ENCODE measurements at regions not wholly inside any gene's neighbourhood (a gene's known extent, or its start where the extent isn't known, plus 50 kb on each side); places are given as distances from the start of the nearest gene placed in this dataset.
"Not testable (repeated sequence)": the region's sequence is repeated elsewhere in the genome, so short reads cannot be mapped to it uniquely, and the experiment has no call there.

GRCh38 chr3:162721736-162722135 lies 1225.1 kb downstream of the OTOL1 start:
- no peak for DNase-seq (ENCODE audit: low read depth)
- no peak overlapping the region for H3K4me3 ChIP-seq (ENCODE audit: low read depth, low read length)
- TF ChIP-seq, protein P1, sequence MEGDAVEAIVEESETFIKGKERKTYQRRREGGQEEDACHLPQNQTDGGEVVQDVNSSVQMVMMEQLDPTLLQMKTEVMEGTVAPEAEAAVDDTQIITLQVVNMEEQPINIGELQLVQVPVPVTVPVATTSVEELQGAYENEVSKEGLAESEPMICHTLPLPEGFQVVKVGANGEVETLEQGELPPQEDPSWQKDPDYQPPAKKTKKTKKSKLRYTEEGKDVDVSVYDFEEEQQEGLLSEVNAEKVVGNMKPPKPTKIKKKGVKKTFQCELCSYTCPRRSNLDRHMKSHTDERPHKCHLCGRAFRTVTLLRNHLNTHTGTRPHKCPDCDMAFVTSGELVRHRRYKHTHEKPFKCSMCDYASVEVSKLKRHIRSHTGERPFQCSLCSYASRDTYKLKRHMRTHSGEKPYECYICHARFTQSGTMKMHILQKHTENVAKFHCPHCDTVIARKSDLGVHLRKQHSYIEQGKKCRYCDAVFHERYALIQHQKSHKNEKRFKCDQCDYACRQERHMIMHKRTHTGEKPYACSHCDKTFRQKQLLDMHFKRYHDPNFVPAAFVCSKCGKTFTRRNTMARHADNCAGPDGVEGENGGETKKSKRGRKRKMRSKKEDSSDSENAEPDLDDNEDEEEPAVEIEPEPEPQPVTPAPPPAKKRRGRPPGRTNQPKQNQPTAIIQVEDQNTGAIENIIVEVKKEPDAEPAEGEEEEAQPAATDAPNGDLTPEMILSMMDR (IDR thresholded peaks at IDR 0.05; ENCODE audit: insufficient read depth, low read depth, low read length, missing control alignments): no peak

DNA sequence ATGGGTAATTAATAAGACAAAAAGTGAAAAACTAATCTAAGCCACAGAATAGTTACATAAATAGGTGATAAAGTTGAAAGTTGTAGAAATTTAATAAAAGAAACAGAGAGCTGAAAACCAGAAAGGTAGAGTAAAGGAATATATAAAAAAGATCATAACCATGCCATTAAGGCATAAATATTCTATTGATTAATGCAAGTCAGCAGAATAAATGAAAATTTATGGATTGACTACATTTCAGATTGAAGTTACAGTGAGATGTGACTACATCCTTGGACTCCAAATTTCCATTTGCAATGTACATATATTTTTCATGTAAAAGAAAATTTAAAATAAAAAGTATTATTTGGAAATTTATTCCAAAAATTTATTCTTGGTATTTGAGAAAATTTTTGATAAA lies 1225.7 kb downstream of the OTOL1 start:
- H3K4me3 ChIP-seq (ENCODE audit: low read depth, low read length): no peak overlapping the region
- TF ChIP-seq, protein P1 (IDR thresholded peaks at IDR 0.05; ENCODE audit: insufficient read depth, low read depth, low read length, missing control alignments): no peak
- DNase-seq (ENCODE audit: low read depth): no peak

- not testable (repeated sequence) for DNase-seq (ENCODE audit: low read depth); H3K4me3 ChIP-seq (ENCODE audit: low read depth, low read length)
Measured at GRCh38 chr3:162722796-162723195, 1226.2 kb downstream of the OTOL1 start.

DNA sequence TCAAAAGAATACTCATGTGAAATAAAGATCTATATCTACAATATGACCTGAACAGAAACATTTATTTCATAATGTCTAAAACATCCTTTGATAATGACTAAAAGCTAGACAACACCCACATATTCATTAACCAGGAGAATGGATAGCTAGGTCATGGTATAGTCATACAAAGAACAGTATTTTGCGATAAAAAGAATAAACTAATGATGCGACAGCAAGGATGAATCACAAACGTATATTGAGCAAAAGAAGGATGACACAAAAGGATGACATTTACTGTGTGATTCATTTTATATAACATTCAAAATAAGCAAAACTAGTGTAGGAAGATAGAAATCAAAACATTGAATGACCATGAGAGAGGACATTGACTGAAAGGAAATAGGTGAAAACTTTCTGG lies 1233.1 kb downstream of the OTOL1 start:
- H3K4me3 ChIP-seq (ENCODE audit: low read depth, low read length): no peak overlapping the region
- no peak for DNase-seq (ENCODE audit: low read depth)
- TF ChIP-seq, protein P1 (IDR thresholded peaks at IDR 0.05; ENCODE audit: insufficient read depth, low read depth, low read length, missing control alignments): no peak

- H3K4me3 ChIP-seq (ENCODE audit: low read depth, low read length); DNase-seq (ENCODE audit: low read depth): not testable (repeated sequence)
Measured at GRCh38 chr3:162731961-162732360, 1235.4 kb downstream of the OTOL1 start.

- DNase-seq (ENCODE audit: low read depth): no peak
- no peak overlapping the region for H3K4me3 ChIP-seq (ENCODE audit: low read depth, low read length)
- TF ChIP-seq, protein P1 (IDR thresholded peaks at IDR 0.05; ENCODE audit: insufficient read depth, low read depth, low read length, missing control alignments): no peak
Measured at GRCh38 chr3:162738784-162739183, 1242.2 kb downstream of the OTOL1 start.

- no peak for DNase-seq (ENCODE audit: low read depth)
- H3K4me3 ChIP-seq (ENCODE audit: low read depth, low read length): no peak overlapping the region
- TF ChIP-seq, protein P1 (IDR thresholded peaks at IDR 0.05; ENCODE audit: insufficient read depth, low read depth, low read length, missing control alignments): no peak
Measured at GRCh38 chr3:162740941-162741596, 1244.5 kb downstream of the OTOL1 start.

GRCh38 chr3:162742159-162742717 lies 1245.6 kb downstream of the OTOL1 start:
- TF ChIP-seq, protein P1 (IDR thresholded peaks at IDR 0.05; ENCODE audit: insufficient read depth, low read depth, low read length, missing control alignments): no peak
- H3K4me3 ChIP-seq (ENCODE audit: low read depth, low read length): no peak overlapping the region
- no peak for DNase-seq (ENCODE audit: low read depth)

Data from GM12865 (cell line).